ENCODE measurements at regions not wholly inside any gene's neighbourhood (a gene's known extent, or its start where the extent isn't known, plus 50 kb on each side); places are given as distances from the start of the nearest gene placed in this dataset.

DNA sequence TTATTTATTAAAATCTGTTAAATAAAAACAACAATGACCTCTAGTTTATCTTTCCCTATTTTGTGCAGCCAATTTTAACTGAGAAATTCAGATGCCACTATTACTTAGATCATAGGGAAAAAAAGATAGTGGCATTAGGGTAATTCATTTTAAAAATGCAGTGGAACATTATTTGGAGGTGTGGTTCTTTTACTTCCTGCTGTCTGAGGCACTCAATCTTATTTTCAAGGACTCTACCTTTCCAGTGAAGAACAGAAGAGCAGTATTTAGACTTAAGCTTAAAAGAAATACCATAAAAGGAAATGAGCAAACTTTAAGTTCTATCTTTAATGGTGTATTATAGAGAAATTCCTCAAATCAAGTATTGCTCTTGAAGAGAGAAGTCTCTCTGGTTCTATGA lies 342.6 kb upstream of the KLF12 start:
- no peaks in the 10 kb centered on the region for H3K4me1 Mint-ChIP-seq (ENCODE audit: insufficient read depth, unreplicated experiment)
- DNase-seq (ENCODE audit: unreplicated experiment) = no peak
- no peak overlapping the region for H3K4me3 Mint-ChIP-seq (ENCODE audit: unreplicated experiment)
- intact Hi-C loops (cut with micrococcal nuclease) = no loop called here
- no peaks in the 10 kb centered on the region for H3K27me3 Mint-ChIP-seq (ENCODE audit: insufficient read depth, unreplicated experiment)
- ChIA-PET CTCF (no interaction called here), POLR2A (no interaction called here)
- BruUV-seq (replicated peaks) = no TSS peak
- H3K36me3 Mint-ChIP-seq (ENCODE audit: insufficient read depth, unreplicated experiment) = no peaks in the 10 kb centered on the region
- no peaks in the 10 kb centered on the region for H3K9me3 Mint-ChIP-seq (ENCODE audit: unreplicated experiment)
- TF ChIP-seq, protein P1, sequence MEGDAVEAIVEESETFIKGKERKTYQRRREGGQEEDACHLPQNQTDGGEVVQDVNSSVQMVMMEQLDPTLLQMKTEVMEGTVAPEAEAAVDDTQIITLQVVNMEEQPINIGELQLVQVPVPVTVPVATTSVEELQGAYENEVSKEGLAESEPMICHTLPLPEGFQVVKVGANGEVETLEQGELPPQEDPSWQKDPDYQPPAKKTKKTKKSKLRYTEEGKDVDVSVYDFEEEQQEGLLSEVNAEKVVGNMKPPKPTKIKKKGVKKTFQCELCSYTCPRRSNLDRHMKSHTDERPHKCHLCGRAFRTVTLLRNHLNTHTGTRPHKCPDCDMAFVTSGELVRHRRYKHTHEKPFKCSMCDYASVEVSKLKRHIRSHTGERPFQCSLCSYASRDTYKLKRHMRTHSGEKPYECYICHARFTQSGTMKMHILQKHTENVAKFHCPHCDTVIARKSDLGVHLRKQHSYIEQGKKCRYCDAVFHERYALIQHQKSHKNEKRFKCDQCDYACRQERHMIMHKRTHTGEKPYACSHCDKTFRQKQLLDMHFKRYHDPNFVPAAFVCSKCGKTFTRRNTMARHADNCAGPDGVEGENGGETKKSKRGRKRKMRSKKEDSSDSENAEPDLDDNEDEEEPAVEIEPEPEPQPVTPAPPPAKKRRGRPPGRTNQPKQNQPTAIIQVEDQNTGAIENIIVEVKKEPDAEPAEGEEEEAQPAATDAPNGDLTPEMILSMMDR (IDR thresholded peaks at IDR 0.05; ENCODE audit: unreplicated experiment) = no peak
- H3K27ac Mint-ChIP-seq (ENCODE audit: low read depth, unreplicated experiment) = no peak overlapping the region

DNA sequence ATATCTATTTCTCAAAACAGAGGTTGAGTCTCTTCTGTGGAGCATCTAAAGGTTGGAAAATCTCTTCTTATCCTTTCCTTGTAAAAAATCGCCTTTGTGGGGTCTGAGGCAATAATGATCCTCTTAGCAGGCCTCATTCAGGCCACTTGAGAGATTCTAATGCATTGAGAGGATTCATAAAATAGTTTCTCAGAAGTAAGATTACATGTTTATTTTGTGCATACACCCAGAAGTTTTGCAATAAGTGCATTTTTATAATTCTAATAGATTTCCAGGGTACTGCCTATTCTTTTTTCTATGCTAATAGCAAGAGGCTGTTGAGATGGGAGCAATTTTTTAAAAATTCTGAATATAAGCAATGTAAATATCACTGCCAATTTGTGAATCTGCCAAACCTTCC lies 342.2 kb upstream of the KLF12 start:
- BruUV-seq (replicated peaks) = no TSS peak
- Mint-ChIP-seq H3K27me3 (ENCODE audit: insufficient read depth, unreplicated experiment) (no peaks in the 10 kb centered on the region), H3K36me3 (ENCODE audit: insufficient read depth, unreplicated experiment) (no peaks in the 10 kb centered on the region), H3K27ac (ENCODE audit: low read depth, unreplicated experiment) (no peak overlapping the region), H3K9me3 (ENCODE audit: unreplicated experiment) (no peaks in the 10 kb centered on the region), H3K4me3 (ENCODE audit: unreplicated experiment) (no peak overlapping the region), H3K4me1 (ENCODE audit: insufficient read depth, unreplicated experiment) (no peaks in the 10 kb centered on the region)
- CTCF ChIA-PET = interaction anchor here (0.7 kb wide), 1 partner anchor 721 kb away, joined by 5 read pairs; no protein-coding TSS in a partner anchor
- intact Hi-C loops (cut with micrococcal nuclease) = no loop called here
- POLR2A ChIA-PET = no interaction called here
- DNase-seq (ENCODE audit: unreplicated experiment) = no peak
- TF ChIP-seq, protein P1 (IDR thresholded peaks at IDR 0.05; ENCODE audit: unreplicated experiment) = no peak

DNA sequence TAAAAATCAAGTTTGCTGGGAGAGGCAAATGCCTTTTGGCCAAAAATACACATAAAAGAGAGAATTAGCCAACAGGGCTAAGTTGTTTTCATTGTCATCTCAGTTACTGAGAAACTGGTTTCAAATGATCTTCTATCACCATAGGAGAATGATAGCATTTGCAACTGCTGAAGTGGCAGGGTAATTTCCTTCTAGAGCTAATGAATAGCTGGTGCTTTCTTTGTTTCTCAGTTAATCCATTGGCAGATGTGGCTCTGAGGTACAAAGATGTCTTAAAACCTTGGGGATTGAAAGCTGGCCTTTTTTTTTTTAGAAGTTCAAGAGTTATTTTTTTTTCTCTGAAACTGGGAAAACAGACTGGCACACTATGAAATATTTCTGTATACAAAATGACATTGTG lies 332.7 kb upstream of the KLF12 start:
- Mint-ChIP-seq H3K4me1 (ENCODE audit: insufficient read depth, unreplicated experiment) (no peaks in the 10 kb centered on the region), H3K27ac (ENCODE audit: low read depth, unreplicated experiment) (no peak overlapping the region), H3K27me3 (ENCODE audit: insufficient read depth, unreplicated experiment) (no peaks in the 10 kb centered on the region), H3K36me3 (ENCODE audit: insufficient read depth, unreplicated experiment) (no peaks in the 10 kb centered on the region), H3K4me3 (ENCODE audit: unreplicated experiment) (no peak overlapping the region), H3K9me3 (ENCODE audit: unreplicated experiment) (no peaks in the 10 kb centered on the region)
- intact Hi-C loops (cut with micrococcal nuclease) = no loop called here
- TF ChIP-seq, protein P1 (IDR thresholded peaks at IDR 0.05; ENCODE audit: unreplicated experiment) = no peak
- CTCF ChIA-PET = interaction anchor here (0.9 kb wide), 1 partner anchor 753 kb away, joined by 4 read pairs; no protein-coding TSS in a partner anchor
- no TSS peak for BruUV-seq (replicated peaks)
- POLR2A ChIA-PET = interaction anchor here (1.3 kb wide), 1 partner anchor 23 kb away, joined by 3 read pairs; no protein-coding TSS in a partner anchor
- DNase-seq (ENCODE audit: unreplicated experiment) = no peak

DNA sequence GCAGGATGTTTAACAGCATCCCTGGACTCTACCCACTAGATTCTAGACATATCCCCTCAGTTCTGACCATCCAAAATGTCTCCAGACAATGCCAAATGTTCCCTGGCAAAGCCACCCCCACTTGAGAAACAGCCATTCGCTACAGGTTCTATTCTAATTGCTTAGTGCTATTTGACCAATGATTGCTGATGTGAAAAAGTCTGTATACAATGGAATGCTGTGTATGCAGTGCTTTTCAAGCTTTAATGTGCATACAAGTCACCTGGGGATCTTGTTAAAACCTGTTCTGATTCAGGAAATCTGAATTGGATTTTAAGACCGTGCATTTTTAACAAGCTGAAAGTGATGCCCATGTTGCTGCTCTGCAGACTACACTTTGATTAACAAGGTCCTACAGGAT lies 331.8 kb upstream of the KLF12 start:
- intact Hi-C loops (cut with micrococcal nuclease) = no loop called here
- Mint-ChIP-seq H3K27ac (ENCODE audit: low read depth, unreplicated experiment) (no peak overlapping the region), H3K27me3 (ENCODE audit: insufficient read depth, unreplicated experiment) (no peaks in the 10 kb centered on the region), H3K9me3 (ENCODE audit: unreplicated experiment) (no peaks in the 10 kb centered on the region), H3K36me3 (ENCODE audit: insufficient read depth, unreplicated experiment) (no peaks in the 10 kb centered on the region), H3K4me1 (ENCODE audit: insufficient read depth, unreplicated experiment) (no peaks in the 10 kb centered on the region), H3K4me3 (ENCODE audit: unreplicated experiment) (no peak overlapping the region)
- ChIA-PET CTCF (interaction anchor here (0.9 kb wide), 2 partner anchors 175 to 754 kb away, joined by 3 to 4 read pairs; no protein-coding TSS in a partner anchor), POLR2A (interaction anchor here (1.3 kb wide), 1 partner anchor 23 kb away, joined by 3 read pairs; no protein-coding TSS in a partner anchor)
- BruUV-seq (replicated peaks) = no TSS peak
- no peak for DNase-seq (ENCODE audit: unreplicated experiment)
- TF ChIP-seq, protein P1 (IDR thresholded peaks at IDR 0.05; ENCODE audit: unreplicated experiment) = no peak
